WTC11 (cell line): ENCODE measurements at regions not wholly inside any gene's neighbourhood (a gene's known extent, or its start where the extent isn't known, plus 50 kb on each side); places are given as distances from the start of the nearest gene placed in this dataset.
A peak's percentile ranks its signal among the peaks of the same experiment; 100 is the strongest.

ENCODE experiments used
- ATAC-seq: fragments of 200-7000 bp; cut with Tn5 transposase; 2 replicates; pipeline ENCODE4 v1.10.0; 2021; ENCODE audit warnings: mild to moderate bottlenecking, moderate library complexity
- CTCF ChIA-PET: fragments of 300-600 bp; sonication (Branson Sonifier 250); formaldehyde crosslinking; loops from one replicate; lab custom pipeline; 2021; ENCODE audit warnings: antibody characterized with exemption; lab: Charles Lee
- POLR2A ChIA-PET: fragments of 350-600 bp; sonication (Branson Sonifier 250); formaldehyde crosslinking; loops from one replicate; lab custom pipeline; 2021; ENCODE audit warnings: antibody characterized with exemption; lab: Charles Lee
- DNase-seq: peaks from one replicate; pipeline ENCODE4 v3.0.0; 2021; ENCODE audit warnings: low spot score
- H3K27ac Mint-ChIP-seq: 2 replicates; pipeline ENCODE4 v1.8.0; 2021; ENCODE audit warnings: mixed read lengths
- H3K27me3 Mint-ChIP-seq: 2 replicates; pipeline ENCODE4 v1.8.0; 2021; ENCODE audit warnings: low read depth, mild to moderate bottlenecking, moderate library complexity, mixed read lengths
- H3K36me3 Mint-ChIP-seq: 2 replicates; pipeline ENCODE4 v1.8.0; 2021; ENCODE audit warnings: mixed read lengths
- H3K4me1 Mint-ChIP-seq: 2 replicates; pipeline ENCODE4 v1.8.0; 2022; ENCODE audit warnings: mixed read lengths
- H3K4me3 Mint-ChIP-seq: 2 replicates; pipeline ENCODE4 v1.8.0; 2021; ENCODE audit warnings: mild to moderate bottlenecking, moderate library complexity, mixed read lengths
- H3K9me3 Mint-ChIP-seq: 2 replicates; pipeline ENCODE4 v1.8.0; 2021; ENCODE audit warnings: mixed read lengths
- ATF1 ChIP-seq: sonication (generic); formaldehyde crosslinking; IDR thresholded peaks from 2 replicates; pipeline ENCODE4 v1.8.1; 2023; ENCODE audit warnings: mild to moderate bottlenecking, moderate library complexity, missing genetic modification reagents
- CREB1 ChIP-seq: sonication (generic); formaldehyde crosslinking; IDR thresholded peaks from 2 replicates; pipeline ENCODE4 v1.8.0; 2023; ENCODE audit warnings: mild to moderate bottlenecking, missing genetic modification reagents
- CREM ChIP-seq: sonication (generic); formaldehyde crosslinking; IDR thresholded peaks from 2 replicates; pipeline ENCODE4 v1.8.1; 2022; ENCODE audit warnings: mild to moderate bottlenecking, missing genetic modification reagents, moderate library complexity
- E2F4 ChIP-seq: sonication (generic); formaldehyde crosslinking; IDR thresholded peaks from 2 replicates; pipeline ENCODE4 v1.8.1; 2022; ENCODE audit warnings: low read depth, mild to moderate bottlenecking, moderate library complexity, missing genetic modification reagents, borderline replicate concordance
- ESRRA ChIP-seq: sonication (generic); formaldehyde crosslinking; IDR thresholded peaks from 2 replicates; pipeline ENCODE4 v1.8.1; 2022; ENCODE audit warnings: mild to moderate bottlenecking, missing genetic modification reagents, borderline replicate concordance
- FOXK1 ChIP-seq: sonication (generic); formaldehyde crosslinking; IDR thresholded peaks from 2 replicates; pipeline ENCODE4 v1.8.0; 2022; ENCODE audit warnings: mild to moderate bottlenecking, moderate library complexity, missing genetic modification reagents
- GRHL2 ChIP-seq: fragments of 250-450 bp; sonication (Bioruptor Pico); IDR thresholded peaks from 2 replicates; pipeline ENCODE4 v1.8.0; 2022; ENCODE audit warnings: mild to moderate bottlenecking, moderate library complexity; ENCODE audit not compliant: insufficient replicate concordance, severe bottlenecking
- NFATC4 ChIP-seq: fragments of 250-450 bp; sonication (Bioruptor Pico); IDR thresholded peaks from 2 replicates; pipeline ENCODE4 v1.9.0; 2021; ENCODE audit warnings: mild to moderate bottlenecking
- NFYB ChIP-seq: sonication (generic); formaldehyde crosslinking; conservative IDR thresholded peaks from 2 replicates; pipeline ENCODE4 v1.8.0; 2022; ENCODE audit warnings: low read depth, missing genetic modification reagents
- NR2C2 ChIP-seq: sonication (generic); formaldehyde crosslinking; IDR thresholded peaks from 2 replicates; pipeline ENCODE4 v1.8.0; 2022; ENCODE audit warnings: mild to moderate bottlenecking, missing genetic modification reagents
- TEAD1 ChIP-seq: sonication (generic); formaldehyde crosslinking; IDR thresholded peaks from 2 replicates; pipeline ENCODE4 v1.8.0; 2022; ENCODE audit warnings: mild to moderate bottlenecking, missing genetic modification reagents
- TP53 ChIP-seq: sonication (generic); formaldehyde crosslinking; IDR thresholded peaks from 2 replicates; pipeline ENCODE4 v1.8.1; 2023; ENCODE audit warnings: mild to moderate bottlenecking, missing genetic modification reagents
- ZNF138 ChIP-seq: sonication (generic); formaldehyde crosslinking; conservative IDR thresholded peaks from 2 replicates; pipeline ENCODE4 v1.8.1; 2022; ENCODE audit warnings: mild to moderate bottlenecking, moderate library complexity, missing genetic modification reagents
- ZNF425 ChIP-seq: fragments of 250-450 bp; sonication (Bioruptor Pico); conservative IDR thresholded peaks from 2 replicates; pipeline ENCODE4 v1.9.0; 2021; ENCODE audit warnings: mild to moderate bottlenecking
- TF ChIP-seq, protein P1 (sequence below): sonication (generic); formaldehyde crosslinking; IDR thresholded peaks from 2 replicates; pipeline ENCODE4 v1.8.1; 2022; ENCODE audit warnings: low read depth, missing genetic modification reagents, borderline replicate concordance
- TF ChIP-seq, protein P2 (sequence below): sonication (generic); formaldehyde crosslinking; conservative IDR thresholded peaks from 2 replicates; pipeline ENCODE4 v1.8.1; 2022; ENCODE audit warnings: mild to moderate bottlenecking, missing genetic modification reagents
- TF ChIP-seq, protein P3 (sequence below): fragments of 250-450 bp; sonication (Bioruptor Pico); IDR thresholded peaks from 2 replicates; pipeline ENCODE4 v1.8.0; 2021; ENCODE audit warnings: mild to moderate bottlenecking
- TF ChIP-seq, protein P4 (sequence below): sonication (generic); formaldehyde crosslinking; IDR thresholded peaks from 2 replicates; pipeline ENCODE4 v1.8.1; 2023; ENCODE audit warnings: mild to moderate bottlenecking, missing genetic modification reagents, borderline replicate concordance
- TF ChIP-seq, protein P5 (sequence below): fragments of 250-450 bp; sonication (Bioruptor Pico); IDR thresholded peaks from 2 replicates; pipeline ENCODE4 v1.9.0; 2021; ENCODE audit warnings: moderate library complexity, mild to moderate bottlenecking, inconsistent platforms, borderline replicate concordance

DNA sequence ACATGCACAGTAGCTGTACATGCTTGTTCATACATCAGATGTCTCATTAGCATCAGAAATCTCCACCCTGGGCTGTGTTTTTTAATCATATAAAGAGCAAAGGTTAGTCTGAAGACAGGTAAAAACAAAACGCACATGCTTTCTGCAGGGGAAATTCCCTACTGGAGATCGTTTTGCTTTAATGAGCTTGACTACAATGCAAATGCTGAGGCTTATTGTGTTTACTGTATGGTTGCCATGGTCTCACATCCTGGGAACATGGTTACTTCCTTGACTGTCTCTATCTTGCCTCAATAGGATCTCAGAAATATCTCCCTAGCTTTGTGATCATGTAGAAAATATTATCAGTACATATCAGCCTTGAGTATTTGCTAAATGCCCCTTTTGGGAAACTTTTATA, 336.5 kb upstream of the TFPI start:
- POLR2A ChIA-PET: no interaction called here
- peak; percentile 58 for ATAC-seq
- TF ChIP-seq, protein P1, sequence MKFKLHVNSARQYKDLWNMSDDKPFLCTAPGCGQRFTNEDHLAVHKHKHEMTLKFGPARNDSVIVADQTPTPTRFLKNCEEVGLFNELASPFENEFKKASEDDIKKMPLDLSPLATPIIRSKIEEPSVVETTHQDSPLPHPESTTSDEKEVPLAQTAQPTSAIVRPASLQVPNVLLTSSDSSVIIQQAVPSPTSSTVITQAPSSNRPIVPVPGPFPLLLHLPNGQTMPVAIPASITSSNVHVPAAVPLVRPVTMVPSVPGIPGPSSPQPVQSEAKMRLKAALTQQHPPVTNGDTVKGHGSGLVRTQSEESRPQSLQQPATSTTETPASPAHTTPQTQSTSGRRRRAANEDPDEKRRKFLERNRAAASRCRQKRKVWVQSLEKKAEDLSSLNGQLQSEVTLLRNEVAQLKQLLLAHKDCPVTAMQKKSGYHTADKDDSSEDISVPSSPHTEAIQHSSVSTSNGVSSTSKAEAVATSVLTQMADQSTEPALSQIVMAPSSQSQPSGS: no peak
- TF ChIP-seq FOXK1 (CRISPR knock-in tag) (no peak), TEAD1 (no peak), CREB1 (CRISPR knock-in tag) (no peak), NR2C2 (CRISPR knock-in tag) (no peak), E2F4 (CRISPR knock-in tag) (no peak), ZNF425 (CRISPR knock-in tag) (no peak), ATF1 (CRISPR knock-in tag) (no peak), ESRRA (CRISPR knock-in tag) (no peak), TP53 (CRISPR knock-in tag) (no peak), NFYB (CRISPR knock-in tag) (no peak), CREM (CRISPR knock-in tag) (no peak), GRHL2 (no peak), NFATC4 (CRISPR knock-in tag) (no peak), ZNF138 (no peak)
- TF ChIP-seq, protein P2, sequence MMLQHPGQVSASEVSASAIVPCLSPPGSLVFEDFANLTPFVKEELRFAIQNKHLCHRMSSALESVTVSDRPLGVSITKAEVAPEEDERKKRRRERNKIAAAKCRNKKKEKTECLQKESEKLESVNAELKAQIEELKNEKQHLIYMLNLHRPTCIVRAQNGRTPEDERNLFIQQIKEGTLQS (CRISPR knock-in tag): no peak
- TF ChIP-seq, protein P3, sequence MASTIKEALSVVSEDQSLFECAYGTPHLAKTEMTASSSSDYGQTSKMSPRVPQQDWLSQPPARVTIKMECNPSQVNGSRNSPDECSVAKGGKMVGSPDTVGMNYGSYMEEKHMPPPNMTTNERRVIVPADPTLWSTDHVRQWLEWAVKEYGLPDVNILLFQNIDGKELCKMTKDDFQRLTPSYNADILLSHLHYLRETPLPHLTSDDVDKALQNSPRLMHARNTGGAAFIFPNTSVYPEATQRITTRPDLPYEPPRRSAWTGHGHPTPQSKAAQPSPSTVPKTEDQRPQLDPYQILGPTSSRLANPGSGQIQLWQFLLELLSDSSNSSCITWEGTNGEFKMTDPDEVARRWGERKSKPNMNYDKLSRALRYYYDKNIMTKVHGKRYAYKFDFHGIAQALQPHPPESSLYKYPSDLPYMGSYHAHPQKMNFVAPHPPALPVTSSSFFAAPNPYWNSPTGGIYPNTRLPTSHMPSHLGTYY (CRISPR knock-in tag): no peak
- TF ChIP-seq, protein P4, sequence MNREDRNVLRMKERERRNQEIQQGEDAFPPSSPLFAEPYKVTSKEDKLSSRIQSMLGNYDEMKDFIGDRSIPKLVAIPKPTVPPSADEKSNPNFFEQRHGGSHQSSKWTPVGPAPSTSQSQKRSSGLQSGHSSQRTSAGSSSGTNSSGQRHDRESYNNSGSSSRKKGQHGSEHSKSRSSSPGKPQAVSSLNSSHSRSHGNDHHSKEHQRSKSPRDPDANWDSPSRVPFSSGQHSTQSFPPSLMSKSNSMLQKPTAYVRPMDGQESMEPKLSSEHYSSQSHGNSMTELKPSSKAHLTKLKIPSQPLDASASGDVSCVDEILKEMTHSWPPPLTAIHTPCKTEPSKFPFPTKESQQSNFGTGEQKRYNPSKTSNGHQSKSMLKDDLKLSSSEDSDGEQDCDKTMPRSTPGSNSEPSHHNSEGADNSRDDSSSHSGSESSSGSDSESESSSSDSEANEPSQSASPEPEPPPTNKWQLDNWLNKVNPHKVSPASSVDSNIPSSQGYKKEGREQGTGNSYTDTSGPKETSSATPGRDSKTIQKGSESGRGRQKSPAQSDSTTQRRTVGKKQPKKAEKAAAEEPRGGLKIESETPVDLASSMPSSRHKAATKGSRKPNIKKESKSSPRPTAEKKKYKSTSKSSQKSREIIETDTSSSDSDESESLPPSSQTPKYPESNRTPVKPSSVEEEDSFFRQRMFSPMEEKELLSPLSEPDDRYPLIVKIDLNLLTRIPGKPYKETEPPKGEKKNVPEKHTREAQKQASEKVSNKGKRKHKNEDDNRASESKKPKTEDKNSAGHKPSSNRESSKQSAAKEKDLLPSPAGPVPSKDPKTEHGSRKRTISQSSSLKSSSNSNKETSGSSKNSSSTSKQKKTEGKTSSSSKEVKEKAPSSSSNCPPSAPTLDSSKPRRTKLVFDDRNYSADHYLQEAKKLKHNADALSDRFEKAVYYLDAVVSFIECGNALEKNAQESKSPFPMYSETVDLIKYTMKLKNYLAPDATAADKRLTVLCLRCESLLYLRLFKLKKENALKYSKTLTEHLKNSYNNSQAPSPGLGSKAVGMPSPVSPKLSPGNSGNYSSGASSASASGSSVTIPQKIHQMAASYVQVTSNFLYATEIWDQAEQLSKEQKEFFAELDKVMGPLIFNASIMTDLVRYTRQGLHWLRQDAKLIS (CRISPR knock-in tag): no peak
- TF ChIP-seq, protein P5, sequence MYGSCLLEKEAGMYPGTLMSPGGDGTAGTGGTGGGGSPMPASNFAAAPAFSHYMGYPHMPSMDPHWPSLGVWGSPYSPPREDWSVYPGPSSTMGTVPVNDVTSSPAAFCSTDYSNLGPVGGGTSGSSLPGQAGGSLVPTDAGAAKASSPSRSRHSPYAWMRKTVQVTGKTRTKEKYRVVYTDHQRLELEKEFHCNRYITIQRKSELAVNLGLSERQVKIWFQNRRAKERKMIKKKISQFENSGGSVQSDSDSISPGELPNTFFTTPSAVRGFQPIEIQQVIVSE (CRISPR knock-in tag): no peak
- Mint-ChIP-seq H3K4me1 (peaks cover 22% of the 10 kb centered on the region), H3K36me3 (peaks cover 7% of the 10 kb centered on the region), H3K27me3 (no peaks in the 10 kb centered on the region), H3K4me3 (no peak overlapping the region), H3K9me3 (peaks cover 13% of the 10 kb centered on the region), H3K27ac (no peak overlapping the region; the same call in 1 of the 2 replicates)
- CTCF ChIA-PET: no interaction called here
- DNase-seq: no peak
